Middle frontal gyrus (tissue), 1 donor: ENCODE measurements at regions not wholly inside any gene's neighbourhood (a gene's known extent, or its start where the extent isn't known, plus 50 kb on each side); places are given as distances from the start of the nearest gene placed in this dataset.

ENCODE experiments used
- DNase-seq: peaks from one replicate; pipeline ENCODE4 v3.0.0-alpha.2; 2015; ENCODE audit warnings: low spot score; ENCODE audit errors: extremely low spot score

DNA sequence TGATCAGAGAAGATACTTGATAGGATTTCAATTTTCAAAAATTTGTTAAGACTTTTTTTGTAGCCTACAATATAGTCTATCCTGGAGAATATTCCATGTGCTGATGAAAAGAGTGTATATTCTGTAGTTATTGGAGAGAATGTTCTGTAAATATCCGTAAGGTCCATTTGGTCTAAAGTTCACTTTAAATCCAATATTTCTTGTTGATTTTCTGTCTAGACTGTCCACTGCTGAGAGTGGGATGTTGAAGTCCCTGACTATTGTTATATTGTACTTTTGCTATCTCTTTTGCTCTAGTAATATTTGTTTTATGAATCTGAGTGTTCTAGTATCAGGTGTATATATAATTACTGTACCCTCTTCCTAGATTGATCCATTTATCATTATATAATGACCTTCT is 406.2 kb upstream of the CNTN4 start:
- no peak for DNase-seq

DNA sequence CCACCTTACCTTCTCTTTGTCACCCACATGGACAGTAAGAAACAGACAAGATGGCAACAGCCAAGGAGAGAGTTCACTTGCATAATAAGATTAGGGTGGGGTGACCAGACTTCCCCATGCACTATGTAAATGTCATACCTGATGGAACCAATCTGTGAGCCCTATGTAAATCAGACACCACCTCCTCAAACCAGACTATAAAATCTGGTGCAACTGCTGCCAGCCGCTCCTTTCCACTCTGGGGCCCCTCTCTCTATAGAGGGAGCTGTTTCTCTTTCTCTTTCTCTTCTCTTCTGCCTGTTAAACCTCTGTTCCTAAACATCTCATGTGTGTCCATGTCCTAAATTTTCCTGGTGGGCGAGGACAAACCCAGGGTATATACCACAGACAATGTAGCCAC is 405.5 kb upstream of the CNTN4 start:
- DNase-seq, result no peak

DNA sequence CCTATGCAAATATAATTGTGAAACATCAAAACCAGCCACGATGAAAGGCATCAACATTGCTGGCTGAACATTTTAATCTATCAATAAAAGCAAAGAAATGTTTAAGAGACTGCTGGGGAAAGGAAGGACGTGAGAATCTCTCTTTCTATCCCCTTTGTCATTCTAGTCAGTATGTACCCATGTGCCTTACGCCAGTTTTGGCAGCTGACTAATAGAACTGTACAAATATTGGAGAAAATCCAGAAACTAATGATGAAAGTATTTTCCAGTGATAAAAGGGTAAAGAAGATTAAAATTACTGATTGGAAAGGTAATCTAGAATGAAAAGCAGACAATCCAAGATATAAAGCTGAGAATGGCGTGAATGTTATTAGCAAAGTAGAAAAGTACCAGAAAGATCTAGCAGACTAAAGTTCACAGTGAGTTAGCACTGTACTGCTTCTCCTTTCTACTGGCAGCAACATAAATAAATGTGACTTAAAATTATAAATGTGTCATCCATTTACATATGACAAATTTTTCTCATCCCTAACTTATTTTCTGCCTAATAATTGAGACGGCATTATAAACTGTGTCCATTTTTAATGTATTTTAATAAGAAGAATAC is 401.9 kb upstream of the CNTN4 start:
- DNase-seq, result no peak

DNA sequence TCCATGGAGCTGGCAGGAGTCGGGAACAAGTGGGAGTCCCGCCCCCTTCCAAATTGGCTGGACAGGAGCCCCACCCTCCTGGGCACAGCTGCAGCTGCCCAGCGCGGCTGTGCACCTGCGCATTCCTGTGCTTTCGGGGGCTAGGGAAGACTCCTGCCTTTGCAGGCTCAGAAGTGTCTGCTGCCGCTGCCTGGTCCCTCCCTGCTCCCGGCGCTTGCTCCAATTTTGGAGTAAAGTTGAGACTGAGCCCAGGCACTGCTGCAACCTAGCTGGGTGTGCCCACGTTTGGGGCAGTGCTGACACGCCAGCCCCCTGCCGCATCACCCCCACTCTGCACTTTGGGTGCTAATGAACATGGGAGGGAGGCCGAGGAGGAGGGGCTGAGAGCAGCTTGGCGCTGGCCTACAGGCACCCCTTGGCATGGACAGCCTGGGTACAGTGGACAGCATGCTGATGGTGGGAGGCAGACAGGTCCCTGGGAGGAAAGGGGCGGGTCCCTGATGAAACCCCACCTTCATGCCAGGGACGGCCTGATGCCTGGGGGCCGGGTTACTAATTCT is 399.2 kb upstream of the CNTN4 start:
- DNase-seq, result no peak

DNA sequence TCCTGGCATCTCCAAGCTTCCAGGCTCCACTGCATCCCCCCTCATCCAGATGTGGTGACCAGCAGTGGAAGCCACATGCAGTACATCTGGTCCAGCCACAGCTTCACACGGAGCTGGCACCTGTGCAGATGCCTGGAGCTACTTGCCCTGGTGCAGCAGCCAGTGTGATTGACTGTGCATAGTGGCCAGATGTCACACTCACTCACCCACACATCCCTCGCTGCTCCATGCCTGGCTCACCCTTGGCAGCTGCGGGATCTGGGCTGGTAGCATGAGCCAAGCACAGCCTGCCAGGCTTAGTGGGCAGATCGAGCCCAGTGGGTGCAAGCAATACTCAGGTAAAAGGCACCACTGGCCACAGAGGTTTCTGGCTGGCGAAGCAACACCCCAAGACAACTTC is 398.0 kb upstream of the CNTN4 start:
- no peak for DNase-seq

DNA sequence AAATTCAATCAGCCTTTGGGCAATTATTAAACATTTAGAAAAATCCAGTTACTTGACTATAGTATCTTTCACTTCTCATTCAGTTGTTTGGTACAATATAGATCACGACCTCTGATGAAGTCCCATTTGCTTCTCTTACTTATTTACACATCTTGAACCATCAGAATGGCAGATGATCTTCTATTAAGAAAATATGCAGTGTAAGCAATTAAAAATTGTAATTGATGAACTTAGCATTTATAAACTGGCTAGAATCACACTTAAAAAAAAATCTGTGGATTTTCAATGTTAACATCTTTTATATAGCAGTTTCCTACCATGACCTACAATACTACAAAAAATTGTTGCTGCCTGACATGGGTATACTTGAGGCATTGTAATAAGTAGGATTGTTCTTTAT is 395.5 kb upstream of the CNTN4 start:
- no peak for DNase-seq

DNA sequence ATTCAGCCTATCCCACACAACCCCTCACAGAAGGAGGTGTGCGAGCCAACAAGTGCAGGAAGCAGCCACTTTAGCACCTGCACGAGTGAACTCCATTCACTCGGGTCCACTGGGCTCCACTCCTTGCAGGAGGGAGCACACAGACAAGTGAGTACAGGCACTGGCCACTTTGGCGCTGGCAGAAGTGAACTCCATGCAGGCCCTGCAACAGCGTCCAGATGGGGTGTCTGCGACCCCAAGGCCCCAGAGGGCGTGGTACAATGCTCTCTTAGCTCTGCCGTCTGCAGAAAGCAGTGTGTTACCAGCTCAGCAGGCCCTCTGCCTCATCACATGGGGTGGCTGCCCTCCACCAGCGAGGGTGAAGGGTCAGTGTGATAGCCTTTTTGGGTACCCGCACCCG is 388.0 kb upstream of the CNTN4 start:
- no peak for DNase-seq

DNA sequence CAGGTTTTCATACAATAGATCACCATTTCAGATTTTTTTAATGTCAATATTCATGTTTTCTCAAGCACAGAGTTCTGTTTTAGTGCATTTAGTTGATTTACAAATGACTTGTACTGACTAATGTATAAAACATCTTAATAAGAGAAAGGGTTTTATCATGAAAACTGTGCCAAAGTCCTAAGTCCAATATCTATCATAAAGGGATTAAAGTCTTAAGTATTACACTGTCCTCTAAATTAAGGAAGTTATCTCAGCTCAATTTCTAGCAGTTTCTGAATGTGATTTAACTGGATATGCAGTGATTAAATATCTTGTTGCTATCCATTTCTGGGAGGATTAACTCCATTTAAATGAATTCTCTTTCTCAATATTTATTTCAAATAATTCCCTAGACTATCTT is 381.1 kb upstream of the CNTN4 start:
- no peak for DNase-seq

DNA sequence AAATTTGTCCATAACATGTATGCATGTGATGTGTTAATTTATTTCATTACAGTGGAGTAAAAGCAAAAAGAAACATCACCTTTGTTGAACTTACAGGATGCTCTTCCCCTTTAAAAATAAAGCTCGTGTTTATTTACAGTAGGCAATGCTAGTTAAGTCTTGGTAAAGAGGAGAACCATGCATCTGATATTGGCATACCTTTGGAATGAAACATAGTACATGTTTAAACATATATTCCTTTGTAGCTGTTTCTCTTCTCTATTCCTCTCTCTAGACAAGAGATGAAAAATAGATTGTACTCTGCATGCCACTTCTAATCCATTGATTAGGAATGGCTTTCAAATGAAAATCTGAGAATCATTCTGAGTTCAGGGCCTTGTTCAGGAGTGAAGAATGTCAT is 374.9 kb upstream of the CNTN4 start:
- DNase-seq, result no peak

DNA sequence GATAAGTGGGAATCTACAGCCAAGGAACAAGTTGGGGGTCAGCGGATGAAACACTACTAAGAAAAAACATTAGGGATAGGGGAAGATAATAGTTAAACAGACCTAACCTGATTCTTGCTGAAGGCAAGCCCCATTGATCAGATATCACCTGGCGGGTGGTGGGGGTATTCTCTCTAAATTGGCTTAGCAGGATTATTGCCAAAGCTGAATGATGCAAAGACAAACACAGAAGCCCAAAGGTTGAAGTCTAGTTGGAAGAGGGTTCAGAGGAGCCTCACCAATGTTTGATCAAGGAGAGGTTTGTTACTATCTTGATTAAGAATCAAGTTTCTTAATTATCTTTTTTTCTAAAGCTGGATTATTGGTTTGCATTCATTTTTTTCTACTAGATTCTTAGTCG is 371.9 kb upstream of the CNTN4 start:
- DNase-seq, result no peak

DNA sequence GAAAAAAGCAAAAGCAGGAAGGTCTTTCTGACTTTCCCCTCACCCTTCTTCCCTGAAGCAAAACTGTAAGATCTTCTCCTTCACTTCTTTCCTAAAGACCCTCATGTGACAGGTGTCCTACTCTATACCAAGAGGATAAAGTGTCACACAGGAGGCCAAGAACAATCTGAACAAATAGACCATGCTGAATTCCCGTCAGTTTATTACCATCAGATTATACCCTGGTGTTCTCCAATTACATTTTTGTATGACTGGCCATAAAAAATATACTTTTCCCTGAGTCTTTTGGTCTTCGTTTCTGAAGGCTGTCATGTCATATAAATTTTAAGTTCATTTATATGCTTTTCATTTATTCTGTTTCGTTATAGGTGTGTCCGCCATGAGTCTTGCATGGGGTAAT is 371.4 kb upstream of the CNTN4 start:
- DNase-seq, result no peak

DNA sequence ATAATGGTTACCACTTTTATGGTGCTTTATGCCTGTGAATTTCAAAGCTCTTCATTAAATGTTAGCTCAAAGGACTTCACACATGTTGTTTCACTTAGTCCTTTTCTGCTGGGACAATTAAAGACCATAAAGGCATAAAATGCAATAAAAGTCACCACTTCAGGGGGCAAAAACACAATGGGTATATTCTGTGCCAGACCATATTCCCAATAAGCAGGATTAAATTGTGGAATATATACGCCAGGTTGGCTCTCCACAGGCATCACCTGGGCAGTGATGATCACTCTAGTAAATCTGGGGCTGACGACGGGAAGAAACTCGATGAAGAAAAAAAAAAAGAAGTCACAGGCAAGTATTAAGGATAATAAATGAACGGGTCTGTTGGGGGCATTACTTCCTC is 370.2 kb upstream of the CNTN4 start:
- no peak for DNase-seq

DNA sequence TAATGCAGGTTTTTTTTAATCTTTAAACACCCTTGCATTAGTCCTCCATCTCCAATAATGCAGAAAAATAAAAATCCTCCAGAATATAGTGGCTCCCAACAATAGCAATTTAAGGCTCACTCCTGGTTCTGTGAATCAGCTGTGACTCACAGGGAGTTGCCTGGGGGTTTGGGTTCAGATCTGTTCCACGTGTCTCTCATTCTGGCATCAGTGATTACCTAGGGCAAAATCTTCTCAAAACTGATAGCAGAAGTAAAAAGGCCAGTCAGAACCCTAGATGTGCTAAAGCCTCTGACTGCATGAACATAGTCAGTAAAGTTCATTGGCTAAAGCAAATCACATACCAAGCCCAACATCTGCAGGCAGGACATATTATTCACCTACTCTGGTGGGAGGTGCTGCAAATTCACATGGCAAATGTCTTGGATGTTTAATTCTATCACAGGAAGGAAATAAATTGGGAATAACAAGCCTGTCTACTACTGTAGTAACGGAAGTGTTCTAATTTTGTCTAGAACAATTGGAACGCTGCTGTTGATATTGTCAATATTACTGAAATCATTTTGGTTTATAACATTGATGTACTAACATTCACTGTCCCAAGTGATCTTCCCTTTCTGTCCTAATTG is 364.1 kb upstream of the CNTN4 start:
- DNase-seq, result no peak

DNA sequence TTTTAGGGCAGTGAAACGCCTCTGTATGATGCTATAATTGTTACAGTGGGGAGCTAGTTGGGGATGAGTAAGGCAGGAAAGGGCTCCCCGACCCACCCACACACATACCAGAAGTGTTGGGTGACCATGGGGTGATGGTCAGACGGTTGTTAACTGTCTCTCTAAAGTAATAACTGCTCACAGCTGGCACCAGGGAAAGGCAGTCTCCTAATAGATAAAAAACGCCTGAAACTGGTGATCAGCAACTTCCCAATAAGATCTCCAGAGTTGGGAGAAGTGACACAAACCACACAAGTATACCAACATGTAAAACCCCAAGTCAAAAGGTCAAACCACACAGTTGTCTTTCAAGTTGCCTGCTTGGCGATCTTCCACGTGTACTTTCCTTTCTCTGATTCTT is 346.5 kb upstream of the CNTN4 start:
- DNase-seq, result no peak

DNA sequence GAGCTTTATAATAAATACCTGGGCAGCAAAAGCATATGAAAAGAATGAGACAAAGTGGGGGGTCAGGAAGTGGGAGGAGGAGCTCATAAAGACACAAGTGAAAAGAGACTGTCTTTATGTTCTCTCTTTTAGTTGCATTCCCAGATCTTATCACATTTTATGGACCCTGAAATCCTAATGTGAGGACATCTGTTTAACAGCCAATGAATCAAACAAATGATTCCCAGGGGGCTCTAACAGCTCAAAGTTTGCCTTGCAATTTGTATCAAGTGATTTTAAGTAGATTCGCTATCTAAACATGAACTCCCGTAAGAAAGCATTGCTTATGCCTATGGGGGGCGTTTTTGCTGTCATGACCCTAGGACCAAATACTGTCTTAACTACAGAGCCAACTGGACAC is 332.3 kb upstream of the CNTN4 start:
- DNase-seq, result no peak

DNA sequence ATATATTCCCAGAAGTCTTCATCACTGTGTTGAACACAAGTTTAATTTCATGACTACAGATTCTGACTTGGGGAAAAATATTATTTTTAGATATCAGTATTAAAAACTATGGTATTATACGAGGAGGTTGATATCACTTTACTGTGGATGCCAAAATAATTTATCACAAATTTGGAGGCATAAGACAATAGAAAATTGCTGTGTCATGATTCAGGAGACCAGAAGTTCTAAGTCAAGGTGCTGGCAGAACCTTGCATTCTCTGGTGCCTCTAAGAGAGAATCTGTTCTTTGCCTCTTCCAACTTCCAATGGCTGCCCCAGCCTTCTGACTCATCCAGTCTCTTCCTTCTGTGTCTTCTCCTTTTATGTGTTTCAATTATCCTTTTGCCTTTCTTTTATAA is 325.0 kb upstream of the CNTN4 start:
- DNase-seq, result no peak

DNA sequence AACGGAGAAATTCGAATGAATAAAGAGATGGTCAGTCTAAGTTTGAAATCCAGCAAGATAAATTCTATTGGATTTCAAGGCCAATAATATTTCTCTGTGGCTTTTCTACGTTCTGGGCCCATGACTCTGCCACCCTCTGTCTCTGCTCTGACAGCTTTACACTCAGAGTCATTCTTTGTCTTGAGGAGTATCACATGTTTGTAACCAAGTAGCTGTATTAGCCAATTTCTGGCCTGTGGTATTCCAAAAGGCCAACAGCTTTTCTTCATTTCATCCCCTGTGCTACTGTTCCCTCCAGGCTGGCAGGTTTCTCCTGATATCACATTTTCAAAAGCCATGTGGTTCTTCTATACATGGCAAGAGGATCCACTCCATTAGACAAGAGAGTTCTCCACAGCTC is 324.1 kb upstream of the CNTN4 start:
- DNase-seq, result no peak

DNA sequence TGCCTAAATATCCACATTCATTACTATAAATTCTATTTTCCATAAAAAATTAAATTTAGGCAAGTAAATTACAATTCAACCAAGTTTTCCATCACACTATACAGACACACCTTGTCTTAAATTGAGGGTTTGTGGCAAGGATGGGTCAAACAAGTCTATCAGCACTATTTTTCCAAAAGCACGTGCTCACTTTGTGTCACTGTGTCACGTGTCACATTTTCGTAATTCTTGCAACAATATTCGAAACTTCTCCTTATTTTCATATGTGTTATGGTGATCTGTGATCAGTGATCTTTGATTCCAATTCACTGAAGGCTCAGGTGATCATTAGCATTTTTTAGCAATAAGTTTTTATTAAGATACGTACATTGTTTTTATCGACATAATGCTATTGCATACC is 323.3 kb upstream of the CNTN4 start:
- DNase-seq, result no peak

DNA sequence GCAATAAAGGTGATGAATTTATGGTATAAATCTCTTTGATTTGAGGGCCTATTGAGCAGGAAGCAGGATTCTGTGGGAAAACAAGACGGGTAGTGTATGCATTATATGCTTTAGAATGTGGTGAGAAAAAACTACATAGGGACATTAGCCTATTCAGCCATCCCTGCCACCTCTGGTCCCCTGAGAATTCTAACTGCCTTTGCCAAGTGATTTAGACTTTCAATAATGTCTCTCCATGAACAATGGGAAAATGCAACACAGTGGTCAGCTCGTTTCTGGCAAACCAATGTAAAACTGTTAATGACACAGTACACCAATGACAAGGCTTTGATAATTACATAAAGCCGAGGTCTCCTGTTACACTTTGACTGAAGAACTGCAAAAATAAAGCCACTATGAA is 314.7 kb upstream of the CNTN4 start:
- DNase-seq, result no peak

DNA sequence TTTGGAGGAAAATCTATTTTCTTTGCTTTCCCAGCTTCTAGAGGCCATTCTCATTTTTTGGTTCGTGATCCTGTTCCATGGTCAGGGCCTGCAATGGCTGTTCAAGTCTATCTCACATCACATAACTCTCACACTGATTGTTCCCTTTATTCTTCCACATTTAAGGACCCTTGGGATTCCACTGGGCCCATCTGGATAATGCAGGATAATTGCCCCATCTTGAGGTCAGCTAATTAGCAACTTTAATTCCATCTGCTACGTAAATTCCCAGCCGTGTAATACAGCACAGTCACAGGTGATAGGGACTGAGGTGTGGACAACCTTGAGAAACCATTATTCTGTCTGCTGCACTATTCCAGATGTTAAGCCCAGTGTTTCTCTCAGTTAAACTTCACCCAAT is 311.6 kb upstream of the CNTN4 start:
- DNase-seq, result no peak

DNA sequence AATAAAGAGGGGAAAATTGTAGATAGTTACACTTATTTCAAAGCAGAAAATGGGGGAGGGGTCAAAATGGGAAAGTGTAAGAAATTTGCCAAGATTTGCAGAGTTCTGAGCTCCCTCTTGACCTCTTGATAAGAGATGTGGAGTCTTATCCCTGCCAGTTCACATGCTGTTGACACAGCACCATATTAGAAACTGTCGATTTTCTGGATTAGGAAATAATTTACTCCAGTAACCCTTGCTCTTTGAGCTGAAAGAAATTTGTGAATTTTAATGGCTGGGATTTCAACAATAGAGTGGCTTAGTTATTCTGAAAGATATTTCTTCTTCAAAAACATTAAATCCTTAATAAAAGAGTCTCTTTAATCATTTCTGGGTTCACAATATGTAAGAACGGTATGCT is 306.2 kb upstream of the CNTN4 start:
- DNase-seq, result no peak

DNA sequence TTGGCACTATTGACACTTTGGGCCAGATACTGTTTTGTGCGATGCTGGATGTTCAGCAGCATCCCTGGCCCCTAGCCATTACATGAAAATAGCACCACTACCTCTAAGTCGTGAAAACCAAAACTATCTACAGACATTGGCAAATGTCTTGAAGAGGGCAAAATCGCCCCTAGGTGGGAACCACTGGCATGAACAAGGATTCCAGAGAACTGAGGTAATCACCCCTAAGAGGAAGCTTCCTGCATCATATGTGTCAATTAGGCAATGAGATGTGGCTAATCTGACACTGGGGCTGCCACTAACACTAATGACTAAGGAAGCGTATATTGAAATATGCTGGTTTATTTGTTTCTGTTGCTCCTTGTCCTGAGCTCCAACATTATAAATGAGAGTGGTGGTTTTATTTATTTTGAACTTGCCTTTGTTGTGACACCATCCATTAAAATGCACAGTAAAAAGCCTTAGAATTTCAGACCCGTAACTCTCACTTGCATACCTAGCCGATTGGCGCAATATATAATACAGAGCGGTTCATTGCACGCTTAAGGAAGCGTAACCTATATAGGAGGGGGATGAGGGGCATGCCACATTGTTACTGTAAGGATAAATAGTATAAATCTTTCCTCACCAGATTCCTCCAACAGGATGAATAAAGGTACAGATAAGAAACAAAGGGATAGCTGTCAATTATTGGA is 299.8 kb upstream of the CNTN4 start:
- no peak for DNase-seq

DNA sequence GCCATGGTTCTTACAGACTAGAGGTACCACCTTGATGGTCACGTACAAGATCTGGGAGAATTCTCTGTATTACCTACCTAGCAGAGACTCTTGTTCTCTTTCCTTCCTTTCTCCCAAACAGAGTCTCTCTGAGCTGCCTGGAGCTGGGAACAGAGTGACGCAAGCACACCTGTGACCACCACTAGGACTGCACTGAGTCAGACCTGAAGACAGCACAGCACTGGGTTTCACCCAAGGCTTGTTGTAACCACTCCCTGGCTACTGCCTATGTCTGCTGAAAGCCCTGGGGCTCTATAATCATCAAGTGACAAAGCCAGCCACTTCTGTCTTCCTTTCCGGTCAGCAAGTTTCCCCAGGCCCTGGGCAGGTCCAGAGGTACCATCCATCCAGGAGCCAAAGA is 293.3 kb upstream of the CNTN4 start:
- no peak for DNase-seq
